Middle frontal gyrus (tissue), 1 donor: ENCODE measurements at regions not wholly inside any gene's neighbourhood (a gene's known extent, or its start where the extent isn't known, plus 50 kb on each side); places are given as distances from the start of the nearest gene placed in this dataset.
"Not testable (repeated sequence)": the region's sequence is repeated elsewhere in the genome, so short reads cannot be mapped to it uniquely, and the experiment has no call there.

Experiments used
- DNase-seq: peaks from one replicate; pipeline ENCODE4 v3.0.0-alpha.2; 2015; ENCODE audit warnings: low spot score; ENCODE audit errors: extremely low spot score

DNA sequence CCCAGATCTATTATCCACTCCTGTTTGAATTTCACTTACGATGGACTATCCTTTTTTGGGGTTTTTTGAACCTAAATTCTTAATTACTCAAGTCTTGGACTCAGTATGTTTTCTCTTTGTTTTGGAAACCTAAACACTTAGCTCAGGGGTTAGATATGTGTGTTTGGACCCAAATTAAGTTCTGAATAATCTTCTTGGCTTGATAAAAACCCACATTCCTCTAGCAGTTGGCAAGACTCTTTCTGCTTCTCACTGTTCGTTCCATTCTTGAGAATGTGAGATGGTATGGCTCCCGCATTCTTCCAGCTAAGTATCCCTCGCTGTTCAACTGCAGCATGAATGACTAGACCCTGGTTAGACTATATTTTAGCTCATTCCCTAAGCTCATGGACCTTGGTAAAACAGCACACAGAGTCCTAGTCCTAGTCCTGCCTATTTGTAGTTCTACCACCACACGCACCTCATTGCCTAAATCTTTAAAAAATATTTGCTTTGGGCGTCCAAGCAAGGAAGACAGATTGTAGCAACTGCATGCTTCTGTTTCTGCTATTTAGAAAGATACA lies 860.0 kb downstream of the RPS29 start:
- no peak for DNase-seq

DNA sequence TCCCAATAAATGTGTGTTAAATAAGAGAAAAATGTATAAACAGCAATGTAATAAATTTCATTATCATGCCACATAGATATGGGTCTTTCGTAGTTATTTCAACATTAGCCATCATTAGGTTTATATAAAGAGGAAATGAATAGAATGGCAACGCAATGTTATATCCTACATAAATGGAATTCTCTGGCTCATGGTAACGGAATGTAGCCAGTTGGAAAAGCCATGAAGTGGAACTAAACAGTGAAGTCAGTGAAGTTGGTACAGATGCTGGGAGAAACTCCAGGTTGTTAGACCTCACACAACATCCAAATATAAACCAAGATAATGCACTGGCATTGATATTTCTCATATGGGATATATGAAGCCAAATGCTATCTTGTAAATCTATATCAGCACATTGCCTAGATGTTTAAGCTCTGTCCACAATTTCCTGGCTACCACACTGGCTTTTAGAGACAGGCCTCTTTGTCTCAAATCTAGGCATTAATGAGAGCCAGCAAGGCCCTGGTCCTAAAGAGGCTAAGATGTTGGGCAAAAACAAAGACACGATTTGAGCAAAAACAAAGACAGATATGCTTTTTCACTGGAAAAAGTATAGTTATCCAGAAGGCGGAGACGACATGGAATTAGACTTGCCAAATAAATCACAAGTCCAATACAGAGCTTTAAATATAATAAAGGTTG lies 861.0 kb downstream of the RPS29 start:
- no peak for DNase-seq

- DNase-seq, result no peak
Measured at GRCh38 chr14:48723841-48724495, 862.2 kb downstream of the RPS29 start.

GRCh38 chr14:48714366-48714765 lies 871.8 kb downstream of the RPS29 start:
- no peak for DNase-seq

GRCh38 chr14:48710133-48710532 lies 876.0 kb downstream of the RPS29 start:
- DNase-seq, result no peak

DNA sequence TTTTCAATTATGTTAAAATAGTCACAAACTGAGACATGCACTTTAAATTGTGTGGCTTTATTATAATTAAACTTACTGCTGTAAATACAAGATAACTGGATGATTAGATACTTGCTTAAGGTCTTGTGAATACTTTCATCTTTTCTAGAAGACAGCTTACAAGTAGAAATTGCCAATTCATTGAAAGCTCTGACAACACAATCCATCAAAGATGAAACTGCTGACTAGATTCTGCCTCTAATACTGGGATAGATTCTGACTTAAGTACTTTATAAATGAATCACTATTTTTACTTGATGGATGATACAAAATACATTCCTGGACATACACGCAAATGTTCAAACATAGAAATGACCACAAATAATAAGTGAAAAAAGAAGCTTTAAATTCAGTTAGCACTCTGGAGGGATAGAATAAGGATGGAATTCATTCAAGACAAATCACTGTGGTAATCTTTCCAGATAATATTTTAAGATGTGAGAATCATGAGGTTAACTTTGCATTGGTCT lies 876.8 kb downstream of the RPS29 start:
- no peak for DNase-seq

- no peak for DNase-seq
Measured at GRCh38 chr14:48704639-48705038, 881.5 kb downstream of the RPS29 start.

DNA sequence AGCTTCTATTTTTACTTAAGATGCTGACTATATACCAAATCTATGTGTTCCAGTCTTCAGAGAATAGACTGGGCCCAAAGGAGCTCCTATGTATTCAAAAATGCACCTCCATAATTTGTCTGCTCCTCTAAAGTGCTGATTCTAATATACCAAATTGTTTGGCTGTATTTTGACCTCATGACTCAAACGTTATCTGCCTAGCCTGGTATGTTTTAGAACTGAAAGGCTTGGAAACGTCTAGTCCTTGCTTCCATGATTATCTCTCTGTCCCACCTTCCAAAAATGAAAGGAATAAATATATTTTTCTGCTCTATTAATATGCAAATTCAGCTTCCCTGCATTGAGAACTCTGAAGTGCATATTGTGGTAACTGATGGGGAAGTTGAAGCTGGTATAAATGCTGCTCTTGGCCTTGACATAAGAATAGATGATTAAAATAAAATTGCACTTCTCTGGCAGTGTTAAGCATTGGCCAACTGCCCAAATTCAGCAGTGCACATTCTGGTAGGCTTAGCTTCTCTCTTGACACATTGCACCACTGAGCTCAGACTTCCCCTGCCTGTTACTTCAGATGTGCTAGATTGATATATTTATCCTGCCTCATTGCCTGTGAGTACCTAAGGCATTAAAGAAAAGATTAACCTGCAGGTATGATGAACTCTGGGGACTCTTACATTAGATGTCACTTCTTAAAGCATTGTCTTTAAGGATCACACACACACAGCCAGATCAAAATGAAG lies 882.3 kb downstream of the RPS29 start:
- no peak for DNase-seq

DNA sequence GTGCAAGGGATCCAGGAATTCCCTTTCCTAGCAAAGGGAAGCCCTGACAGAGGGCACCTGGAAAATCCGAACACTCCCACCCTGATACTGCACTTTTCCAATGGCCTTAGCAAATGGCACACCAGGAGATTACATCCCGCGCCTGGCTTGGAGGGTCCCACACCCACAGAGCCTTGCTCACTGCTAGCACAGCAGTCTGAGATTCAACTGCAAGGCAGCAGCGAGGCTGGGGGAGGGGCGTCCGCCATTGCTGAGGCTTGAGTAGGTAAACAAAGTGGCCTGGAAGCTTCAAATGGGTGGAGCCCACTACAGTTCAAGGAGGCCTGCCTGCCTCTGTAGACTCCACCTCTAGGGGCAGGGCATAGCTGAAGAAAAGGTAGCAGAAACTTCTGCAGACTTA lies 888.8 kb downstream of the RPS29 start:
- DNase-seq, result not testable (repeated sequence)

- no peak for DNase-seq
Measured at GRCh38 chr14:48693793-48694192, 892.4 kb downstream of the RPS29 start.

DNA sequence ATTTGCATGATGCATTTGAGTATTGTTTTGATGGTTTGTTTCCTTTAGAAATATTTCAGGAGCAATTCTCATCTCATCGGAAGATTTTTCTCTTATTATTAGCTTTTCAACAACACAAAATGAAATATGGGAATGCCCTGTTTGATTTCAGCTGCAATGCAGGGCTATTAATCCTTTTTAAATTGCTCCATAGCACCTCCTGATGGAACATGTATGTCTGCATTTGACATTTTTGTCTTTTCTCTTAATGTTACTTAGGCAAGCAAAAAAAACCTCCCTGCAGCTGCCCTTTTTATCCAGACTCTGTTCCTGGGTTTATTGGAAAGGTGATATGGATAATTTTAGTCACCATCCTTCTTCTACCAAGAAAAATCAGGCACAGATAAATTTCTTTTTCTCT lies 895.8 kb downstream of the RPS29 start:
- no peak for DNase-seq

GRCh38 chr14:48686650-48687049 lies 899.5 kb downstream of the RPS29 start:
- no peak for DNase-seq

DNA sequence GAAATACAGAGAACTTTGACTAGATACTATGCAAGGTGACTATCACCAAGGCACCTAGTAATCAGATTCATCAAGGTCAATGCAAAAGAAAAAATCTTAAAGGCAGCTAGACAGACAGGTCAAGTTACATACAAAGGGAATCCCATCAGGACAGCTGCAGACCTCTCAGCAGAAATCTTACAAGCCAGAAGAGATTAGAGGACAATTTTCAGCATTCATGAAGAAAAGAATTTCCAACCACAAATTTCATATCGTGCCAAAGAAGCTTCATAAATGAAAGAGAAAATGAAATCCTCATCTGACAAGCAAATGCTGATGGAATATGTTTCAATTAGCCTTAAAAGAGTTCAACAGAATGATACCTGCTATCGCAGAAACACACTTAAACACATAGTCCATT lies 913.7 kb downstream of the RPS29 start:
- no peak for DNase-seq

- DNase-seq, result no peak
Measured at GRCh38 chr14:48670939-48671338, 915.2 kb downstream of the RPS29 start.

DNA sequence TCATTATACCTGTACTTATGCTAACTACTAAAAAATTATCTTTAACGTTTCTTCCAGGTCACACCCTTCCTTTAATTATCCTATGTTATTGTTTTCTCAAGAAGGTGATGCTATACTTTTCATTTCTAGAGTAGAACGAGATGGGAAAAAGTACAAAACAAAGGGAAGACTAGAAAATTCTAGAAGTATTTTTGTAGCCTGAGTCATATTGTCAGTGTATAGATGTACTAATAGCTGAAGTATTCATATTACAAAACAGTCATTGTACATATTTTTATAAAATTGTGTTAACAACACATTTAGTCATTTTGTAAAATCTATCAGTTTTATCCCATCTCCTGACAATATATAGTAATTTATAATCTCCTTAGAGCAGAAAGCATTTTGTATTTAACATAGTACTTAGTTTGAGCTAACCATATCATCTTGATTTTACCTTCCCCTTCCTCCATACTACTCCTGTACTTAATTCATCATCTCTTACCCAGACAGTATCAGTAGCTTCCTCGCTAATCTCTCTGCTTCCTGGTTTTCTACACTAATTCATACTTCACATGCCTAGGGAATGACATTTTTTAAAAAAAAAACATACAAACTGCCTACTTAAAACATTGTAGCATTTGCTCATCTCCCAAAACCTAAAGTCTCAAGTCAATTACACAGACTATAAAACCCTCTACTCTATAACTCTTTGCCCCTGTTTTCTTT lies 920.9 kb downstream of the RPS29 start:
- DNase-seq, result no peak

GRCh38 chr14:48643241-48643640 lies 942.9 kb downstream of the RPS29 start:
- DNase-seq, result no peak

DNA sequence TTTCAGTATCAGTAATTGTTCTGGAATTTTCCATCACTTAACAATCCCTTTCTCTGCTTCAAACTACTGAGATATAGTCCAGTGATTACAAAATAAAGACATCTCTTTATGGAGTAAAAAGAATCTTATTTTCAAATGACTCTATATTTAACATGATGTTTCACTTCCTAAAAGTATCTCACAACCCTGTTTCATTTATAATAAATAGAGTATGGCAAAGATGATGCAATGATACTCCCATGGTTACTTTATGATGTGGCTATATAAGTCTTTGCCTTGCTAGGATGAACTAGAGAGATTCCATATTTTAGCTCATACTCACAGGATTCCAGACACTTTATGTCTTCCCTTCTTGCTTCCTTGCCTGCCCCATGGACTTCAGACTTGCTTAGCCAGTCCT lies 953.5 kb upstream of the MDGA2 start:
- no peak for DNase-seq

DNA sequence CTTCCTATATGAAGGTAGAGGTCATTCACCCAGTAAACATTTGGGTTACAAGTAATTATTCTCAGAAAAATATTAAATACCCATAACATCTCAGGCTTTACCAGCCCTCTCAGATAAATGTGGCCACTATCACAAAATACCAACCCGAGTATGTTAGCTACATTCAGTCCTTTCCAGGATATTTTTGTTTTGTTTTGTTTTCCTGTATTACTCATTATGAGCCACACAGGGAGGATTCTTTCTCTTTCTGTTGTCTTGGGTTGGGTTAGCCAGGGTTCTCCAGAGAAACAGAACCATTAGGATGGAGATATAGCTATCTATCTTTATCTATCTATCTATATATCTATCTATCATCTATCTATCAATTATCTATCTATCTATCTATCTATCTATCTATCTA lies 947.6 kb upstream of the MDGA2 start:
- DNase-seq, result no peak

DNA sequence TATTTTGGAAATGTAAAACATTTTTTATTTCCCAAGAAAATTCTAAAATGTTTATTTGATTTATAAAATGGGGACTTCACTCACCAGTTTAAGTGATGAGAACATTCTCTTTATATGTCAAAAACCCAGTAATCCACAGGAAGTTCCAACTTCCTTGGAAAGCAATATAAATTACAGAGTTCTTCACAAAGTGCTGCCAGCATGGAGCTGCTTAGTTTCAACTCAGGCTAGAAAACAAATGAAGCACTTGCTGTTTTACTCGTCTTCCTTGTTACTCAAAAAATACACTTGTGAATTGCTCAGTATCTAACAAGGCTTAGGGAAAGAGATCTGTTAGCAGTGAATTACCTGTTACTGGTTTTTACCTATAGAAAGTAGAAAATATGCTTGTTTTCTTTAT lies 942.7 kb upstream of the MDGA2 start:
- DNase-seq, result no peak

- DNase-seq, result no peak
Measured at GRCh38 chr14:48616931-48617330, 941.5 kb upstream of the MDGA2 start.

DNA sequence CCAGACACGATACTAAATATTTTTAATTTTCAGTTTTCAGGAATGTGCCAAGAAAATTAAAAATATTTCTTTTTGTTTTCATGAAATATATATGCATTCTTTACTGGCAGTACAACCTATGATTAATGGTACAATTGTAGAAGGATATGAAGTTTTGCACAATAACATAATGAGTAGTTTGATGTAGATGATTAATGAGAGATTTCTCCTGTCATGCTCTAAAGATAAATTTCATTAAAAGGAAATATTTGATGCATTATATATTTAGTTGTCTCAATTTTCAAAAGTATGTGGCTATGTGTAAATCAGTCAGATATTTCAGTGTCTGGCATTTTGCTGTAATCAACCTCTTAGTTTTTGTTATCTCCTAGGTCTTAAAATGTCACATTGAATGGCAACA lies 940.2 kb upstream of the MDGA2 start:
- DNase-seq, result no peak
